ENCODE measurements at regions not wholly inside any gene's neighbourhood (a gene's known extent, or its start where the extent isn't known, plus 50 kb on each side); places are given as distances from the start of the nearest gene placed in this dataset.

- H3K27ac ChIP-seq (ENCODE audit: insufficient read depth, low read length) = no peak overlapping the region
- H3K4me2 ChIP-seq (ENCODE audit: extremely low read depth, insufficient read depth, low read length) = no peak overlapping the region
- no peak overlapping the region for H3K4me3 ChIP-seq (replicated peaks in 1 of 4; ENCODE audit: control extremely low read depth in 1 of 4, insufficient read depth in 1 of 4, low read depth in 3 of 4, low read length in 4 of 4)
- no peaks in the 10 kb centered on the region for H3K9me3 ChIP-seq (ENCODE audit: control insufficient read depth, insufficient read depth, low read depth, low read length)
- no peak for TF ChIP-seq EZH2 (IDR thresholded peaks at IDR 0.05; ENCODE audit: low read length, missing control alignments)
- TF ChIP-seq CTCF (conservative IDR thresholded peaks at IDR 0.05 in 1 of 2, IDR thresholded peaks at IDR 0.05 in 1 of 2; ENCODE audit: low read depth in 1 of 2, low read length in 2 of 2) = no peak
- H3K36me3 ChIP-seq (ENCODE audit: control insufficient read depth, insufficient read depth, low read length) = no peaks in the 10 kb centered on the region
- H2AFZ ChIP-seq (ENCODE audit: low read length) = no peak overlapping the region
- no peaks in the 10 kb centered on the region for H3K4me1 ChIP-seq (ENCODE audit: control insufficient read depth, extremely low read depth, insufficient read depth, low read length)
- H3K27me3 ChIP-seq (ENCODE audit: control insufficient read depth, insufficient read depth, low read length) = no peaks in the 10 kb centered on the region
- DNase-seq (ENCODE audit: low read depth in 2 of 2) = no peak
- H4K20me1 ChIP-seq (ENCODE audit: control insufficient read depth, extremely low read depth, insufficient read depth, low read length) = no peaks in the 10 kb centered on the region
- H3K79me2 ChIP-seq (ENCODE audit: control insufficient read depth, insufficient read depth, low read length) = no peaks in the 10 kb centered on the region
- no peak overlapping the region for H3K9ac ChIP-seq (ENCODE audit: insufficient read depth, low read length)
Measured at GRCh38 chr15:29533647-29534046, 264.0 kb upstream of the NSMCE3 start.

- H3K27me3 ChIP-seq (ENCODE audit: control insufficient read depth, insufficient read depth, low read length) = no peaks in the 10 kb centered on the region
Measured at GRCh38 chr15:29532296-29532695, 262.7 kb upstream of the NSMCE3 start.

GRCh38 chr15:29530966-29531365 is 261.3 kb upstream of the NSMCE3 start:
- H2AFZ ChIP-seq (ENCODE audit: low read length) = no peak overlapping the region
- no peaks in the 10 kb centered on the region for H3K79me2 ChIP-seq (ENCODE audit: control insufficient read depth, insufficient read depth, low read length)
- H3K9ac ChIP-seq (ENCODE audit: insufficient read depth, low read length) = no peak overlapping the region
- TF ChIP-seq CTCF (conservative IDR thresholded peaks at IDR 0.05 in 1 of 2, IDR thresholded peaks at IDR 0.05 in 1 of 2; ENCODE audit: low read depth in 1 of 2, low read length in 2 of 2) (no peak), EZH2 (IDR thresholded peaks at IDR 0.05; ENCODE audit: low read length, missing control alignments) (no peak)
- DNase-seq (ENCODE audit: low read depth in 2 of 2) = no peak
- no peaks in the 10 kb centered on the region for H3K4me1 ChIP-seq (ENCODE audit: control insufficient read depth, extremely low read depth, insufficient read depth, low read length)
- H3K36me3 ChIP-seq (ENCODE audit: control insufficient read depth, insufficient read depth, low read length) = no peaks in the 10 kb centered on the region
- H3K9me3 ChIP-seq (ENCODE audit: control insufficient read depth, insufficient read depth, low read depth, low read length) = no peaks in the 10 kb centered on the region
- H3K27ac ChIP-seq (ENCODE audit: insufficient read depth, low read length) = no peak overlapping the region
- no peaks in the 10 kb centered on the region for H3K27me3 ChIP-seq (ENCODE audit: control insufficient read depth, insufficient read depth, low read length)
- no peaks in the 10 kb centered on the region for H4K20me1 ChIP-seq (ENCODE audit: control insufficient read depth, extremely low read depth, insufficient read depth, low read length)
- no peak overlapping the region for H3K4me3 ChIP-seq (replicated peaks in 1 of 4; ENCODE audit: control extremely low read depth in 1 of 4, insufficient read depth in 1 of 4, low read depth in 3 of 4, low read length in 4 of 4)
- no peak overlapping the region for H3K4me2 ChIP-seq (ENCODE audit: extremely low read depth, insufficient read depth, low read length)

More at GRCh38 chr15:29532296-29532695, 262.7 kb upstream of the NSMCE3 start:
- H3K4me2 ChIP-seq (ENCODE audit: extremely low read depth, insufficient read depth, low read length) = no peak overlapping the region
- DNase-seq (ENCODE audit: low read depth in 2 of 2) = no peak
- H3K9me3 ChIP-seq (ENCODE audit: control insufficient read depth, insufficient read depth, low read depth, low read length) = no peaks in the 10 kb centered on the region
- H3K79me2 ChIP-seq (ENCODE audit: control insufficient read depth, insufficient read depth, low read length) = no peaks in the 10 kb centered on the region
- no peak overlapping the region for H3K9ac ChIP-seq (ENCODE audit: insufficient read depth, low read length)
- no peaks in the 10 kb centered on the region for H4K20me1 ChIP-seq (ENCODE audit: control insufficient read depth, extremely low read depth, insufficient read depth, low read length)
- H3K4me1 ChIP-seq (ENCODE audit: control insufficient read depth, extremely low read depth, insufficient read depth, low read length) = no peaks in the 10 kb centered on the region
- no peak overlapping the region for H3K4me3 ChIP-seq (replicated peaks in 1 of 4; ENCODE audit: control extremely low read depth in 1 of 4, insufficient read depth in 1 of 4, low read depth in 3 of 4, low read length in 4 of 4)
- no peak overlapping the region for H2AFZ ChIP-seq (ENCODE audit: low read length)
- TF ChIP-seq CTCF (conservative IDR thresholded peaks at IDR 0.05 in 1 of 2, IDR thresholded peaks at IDR 0.05 in 1 of 2; ENCODE audit: low read depth in 1 of 2, low read length in 2 of 2) (no peak), EZH2 (IDR thresholded peaks at IDR 0.05; ENCODE audit: low read length, missing control alignments) (no peak)
- no peaks in the 10 kb centered on the region for H3K36me3 ChIP-seq (ENCODE audit: control insufficient read depth, insufficient read depth, low read length)
- no peak overlapping the region for H3K27ac ChIP-seq (ENCODE audit: insufficient read depth, low read length)

All from fibroblast of lung (primary cell).